ENCODE measurements at regions not wholly inside any gene's neighbourhood (a gene's known extent, or its start where the extent isn't known, plus 50 kb on each side); places are given as distances from the start of the nearest gene placed in this dataset.

DNA sequence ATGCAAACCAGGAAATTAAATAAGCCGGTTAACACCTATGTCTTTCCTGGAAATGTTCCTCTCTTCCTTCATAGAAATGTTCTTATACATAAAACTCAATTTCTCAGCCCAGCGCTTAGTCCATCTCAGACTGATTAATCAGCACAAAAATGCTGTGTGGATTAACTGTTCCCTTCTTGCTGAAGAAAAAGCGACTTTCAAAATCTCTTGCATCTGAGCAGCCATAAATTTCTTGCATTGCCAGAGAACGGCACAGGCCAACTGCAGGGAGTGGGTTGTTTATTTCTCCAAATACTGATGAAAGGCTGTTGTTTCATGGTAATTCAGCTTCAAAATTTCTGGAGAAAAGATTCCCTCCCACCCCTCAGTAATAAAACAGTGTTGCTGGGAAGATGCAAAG, 517.6 kb downstream of the BTBD3 start:
- Histone ChIP-seq H3K4me3 (no peak overlapping the region), H3K9me3 (no peaks in the 10 kb centered on the region), H3K27ac (replicated peaks in 1 of 4) (no peak overlapping the region), H3K36me3 (no peaks in the 10 kb centered on the region), H3K27me3 (no peaks in the 10 kb centered on the region), H3K4me1 (no peaks in the 10 kb centered on the region)
- WGBS = 50% methylated on average over 4 of the region's 4 CpGs
- intact Hi-C loops (cut with DNase I) = no loop called here
- DNase-seq (ENCODE audit: extremely low spot score) = no peak
- no peak for TF ChIP-seq EP300 (IDR thresholded peaks at IDR 0.05)
- TF ChIP-seq POLR2AphosphoS5 (IDR thresholded peaks at IDR 0.05) = no peak
- no peak for TF ChIP-seq POLR2A (IDR thresholded peaks at IDR 0.05; ENCODE audit: low read depth)
- no peak for TF ChIP-seq CTCF (IDR thresholded peaks at IDR 0.05)

- no peaks in the 10 kb centered on the region for H3K36me3 ChIP-seq
- TF ChIP-seq POLR2AphosphoS5 (IDR thresholded peaks at IDR 0.05) (no peak), CTCF (IDR thresholded peaks at IDR 0.05) (no peak), EP300 (IDR thresholded peaks at IDR 0.05) (no peak), POLR2A (IDR thresholded peaks at IDR 0.05; ENCODE audit: low read depth) (no peak)
- intact Hi-C loops (cut with DNase I) = no loop called here
- no peaks in the 10 kb centered on the region for H3K9me3 ChIP-seq
- H3K27me3 ChIP-seq = no peaks in the 10 kb centered on the region
- H3K4me3 ChIP-seq = no peak overlapping the region
- H3K27ac ChIP-seq (replicated peaks in 1 of 4) = no peak overlapping the region
- 86% methylated on average over 1 of the region's 1 CpG for WGBS
- no peak for DNase-seq (ENCODE audit: extremely low spot score)
- no peaks in the 10 kb centered on the region for H3K4me1 ChIP-seq
Measured at GRCh38 chr20:12453711-12454110, 536.0 kb downstream of the BTBD3 start.

- Histone ChIP-seq H3K36me3 (no peaks in the 10 kb centered on the region), H3K4me3 (no peak overlapping the region), H3K9me3 (no peaks in the 10 kb centered on the region), H3K27ac (replicated peaks in 1 of 4) (no peak overlapping the region), H3K27me3 (no peaks in the 10 kb centered on the region), H3K4me1 (no peaks in the 10 kb centered on the region)
- TF ChIP-seq EP300 (IDR thresholded peaks at IDR 0.05) (no peak), CTCF (IDR thresholded peaks at IDR 0.05) (no peak), POLR2AphosphoS5 (IDR thresholded peaks at IDR 0.05) (no peak)
- intact Hi-C loops (cut with DNase I) = no loop called here
- DNase-seq (ENCODE audit: extremely low spot score) = no peak
Measured at GRCh38 chr20:12455148-12455547, 537.5 kb downstream of the BTBD3 start.

DNA sequence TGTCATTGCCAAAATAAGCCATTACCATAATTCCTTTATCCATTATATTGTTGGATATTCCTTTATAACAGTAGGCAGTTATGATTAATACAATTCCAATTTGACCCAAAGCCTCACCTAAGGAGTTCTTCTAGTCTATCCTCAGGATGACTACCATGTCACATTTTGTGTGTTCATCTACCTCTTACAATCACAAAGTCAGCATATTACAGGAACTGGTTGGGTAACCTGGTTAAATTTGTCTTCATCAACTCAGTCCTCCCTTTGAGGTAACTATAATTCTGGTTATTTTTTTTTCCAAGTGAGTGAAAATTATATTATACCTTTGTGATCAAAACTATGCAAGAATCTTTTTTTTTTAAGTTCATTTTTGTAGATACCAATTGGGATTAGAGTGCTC, 540.5 kb downstream of the BTBD3 start:
- Histone ChIP-seq H3K36me3 (no peaks in the 10 kb centered on the region), H3K4me1 (no peaks in the 10 kb centered on the region), H3K9me3 (no peaks in the 10 kb centered on the region), H3K27ac (replicated peaks in 1 of 4) (no peak overlapping the region), H3K27me3 (no peaks in the 10 kb centered on the region), H3K4me3 (no peak overlapping the region)
- intact Hi-C loops (cut with DNase I) = no loop called here
- DNase-seq (ENCODE audit: extremely low spot score) = no peak
- TF ChIP-seq POLR2A (IDR thresholded peaks at IDR 0.05; ENCODE audit: low read depth) = no peak
- no peak for TF ChIP-seq POLR2AphosphoS5 (IDR thresholded peaks at IDR 0.05)
- TF ChIP-seq EP300 (IDR thresholded peaks at IDR 0.05) = no peak
- TF ChIP-seq CTCF (IDR thresholded peaks at IDR 0.05) = no peak

- Histone ChIP-seq H3K4me1 (no peaks in the 10 kb centered on the region), H3K9me3 (no peaks in the 10 kb centered on the region), H3K27ac (replicated peaks in 1 of 4) (no peak overlapping the region), H3K4me3 (no peak overlapping the region), H3K27me3 (no peaks in the 10 kb centered on the region), H3K36me3 (no peaks in the 10 kb centered on the region)
- 98% methylated on average over 3 of the region's 3 CpGs for WGBS
- intact Hi-C loops (cut with DNase I) = no loop called here
- TF ChIP-seq CTCF (IDR thresholded peaks at IDR 0.05) (no peak), POLR2AphosphoS5 (IDR thresholded peaks at IDR 0.05) (no peak), POLR2A (IDR thresholded peaks at IDR 0.05; ENCODE audit: low read depth) (no peak), EP300 (IDR thresholded peaks at IDR 0.05) (no peak)
- DNase-seq (ENCODE audit: extremely low spot score) = no peak
Measured at GRCh38 chr20:12464036-12464435, 544.7 kb upstream of the SPTLC3 start.
